Pulmonary artery endothelial cell (primary cell): ENCODE measurements at regions not wholly inside any gene's neighbourhood (a gene's known extent, or its start where the extent isn't known, plus 50 kb on each side); places are given as distances from the start of the nearest gene placed in this dataset.
"Not testable (repeated sequence)": the region's sequence is repeated elsewhere in the genome, so short reads cannot be mapped to it uniquely, and the experiment has no call there.

Source experiments
- DNase-seq: peaks from one replicate; pipeline ENCODE4 v3.0.0-alpha.2; 2011; ENCODE audit warnings: low read depth, low spot score

GRCh38 chr11:129698212-129698611 lies 117.4 kb upstream of the TMEM45B start:
- DNase-seq: no peak

- DNase-seq: no peak
These were observed 115.8 kb upstream of the TMEM45B start for GRCh38 chr11:129699711-129700304.

- no peak for DNase-seq
These were observed 114.9 kb upstream of the TMEM45B start for GRCh38 chr11:129700701-129701100.

- no peak for DNase-seq
These were observed 113.9 kb upstream of the TMEM45B start for GRCh38 chr11:129701706-129702105.

GRCh38 chr11:129702410-129703398 lies 112.9 kb upstream of the TMEM45B start:
- DNase-seq: no peak

GRCh38 chr11:129703846-129704245 lies 111.8 kb upstream of the TMEM45B start:
- DNase-seq: no peak

- no peak for DNase-seq
These were observed 110.8 kb upstream of the TMEM45B start for GRCh38 chr11:129704831-129705230.

GRCh38 chr11:129705341-129705740 lies 110.3 kb upstream of the TMEM45B start:
- no peak for DNase-seq

- no peak for DNase-seq
These were observed 109.7 kb upstream of the TMEM45B start for GRCh38 chr11:129705933-129706332.

GRCh38 chr11:129709801-129710398 lies 105.7 kb upstream of the TMEM45B start:
- no peak for DNase-seq

GRCh38 chr11:129710423-129710822 lies 105.2 kb upstream of the TMEM45B start:
- DNase-seq: no peak

- no peak for DNase-seq
These were observed 103.9 kb upstream of the TMEM45B start for GRCh38 chr11:129711760-129712159.

GRCh38 chr11:129712486-129713240 lies 103.0 kb upstream of the TMEM45B start:
- DNase-seq: not testable (repeated sequence)

- DNase-seq: no peak
These were observed 96.6 kb upstream of the TMEM45B start for GRCh38 chr11:129719037-129719436.

GRCh38 chr11:129720156-129720555 lies 95.5 kb upstream of the TMEM45B start:
- no peak for DNase-seq

GRCh38 chr11:129720994-129721393 lies 94.7 kb upstream of the TMEM45B start:
- DNase-seq: no peak

- DNase-seq: no peak
These were observed 94.0 kb upstream of the TMEM45B start for GRCh38 chr11:129721685-129722084.

GRCh38 chr11:129722529-129722928 lies 93.1 kb upstream of the TMEM45B start:
- DNase-seq: no peak

- no peak for DNase-seq
These were observed 92.4 kb upstream of the TMEM45B start for GRCh38 chr11:129723146-129723760.

- DNase-seq: no peak
These were observed 91.9 kb upstream of the TMEM45B start for GRCh38 chr11:129723761-129724162.

GRCh38 chr11:129724866-129725265 lies 90.8 kb upstream of the TMEM45B start:
- DNase-seq: no peak
